OCI-LY7 (cell line): ENCODE measurements at regions not wholly inside any gene's neighbourhood (a gene's known extent, or its start where the extent isn't known, plus 50 kb on each side); places are given as distances from the start of the nearest gene placed in this dataset.

Experiments
- BruUV-seq: library from RNA; stranded (reverse); fragments of 400-500 nt; replicated peaks from 2 replicates; lab custom pipeline; 2021; lab: Mats Ljungman, UMichigan
- CTCF ChIA-PET: fragments of 300-600 bp; sonication (Branson Sonifier 250); formaldehyde crosslinking; loops from one replicate; lab custom pipeline; 2022; ENCODE audit warnings: antibody characterized with exemption; ENCODE audit not compliant: unreplicated experiment; lab: Charles Lee
- POLR2A ChIA-PET: fragments of 300-600 bp; sonication (Branson Sonifier 250); formaldehyde crosslinking; loops from one replicate; lab custom pipeline; 2022; ENCODE audit warnings: antibody characterized with exemption; lab: Charles Lee
- DNase-seq: peaks from one replicate; pipeline ENCODE4 v3.0.0-alpha.2; 2015; ENCODE audit warnings: low spot score
- H2AFZ ChIP-seq: fragments of 200-600 bp; sonication (generic), shearing (Covaris generic); 2 replicates; pipeline ENCODE4 v1.6.1; 2014; ENCODE audit warnings: mild to moderate bottlenecking, antibody characterized with exemption, low read length, moderate library complexity
- H3K27ac ChIP-seq: fragments of 200-600 bp; sonication (generic); 2 replicates; pipeline ENCODE4 v1.5.1; 2014; ENCODE audit warnings: mixed run types, low read depth, mild to moderate bottlenecking, moderate library complexity, low read length, inconsistent platforms; ENCODE audit not compliant: poor library complexity, severe bottlenecking
- H3K36me3 ChIP-seq: fragments of 200-600 bp; sonication (generic); 2 replicates; pipeline ENCODE4 v1.6.1; 2014; ENCODE audit warnings: mild to moderate bottlenecking, antibody characterized with exemption, low read length, moderate library complexity, mixed read lengths; ENCODE audit not compliant: insufficient read depth
- H3K4me1 ChIP-seq: fragments of 200-600 bp; sonication (generic); 2 replicates; pipeline ENCODE4 v1.5.1; 2014; ENCODE audit warnings: mild to moderate bottlenecking, low read length; ENCODE audit not compliant: insufficient read depth, poor library complexity, severe bottlenecking
- H3K4me2 ChIP-seq: fragments of 200-600 bp; sonication (generic); 2 replicates; pipeline ENCODE4 v1.6.1; 2014; ENCODE audit warnings: mild to moderate bottlenecking, low read length
- H3K4me3 ChIP-seq: fragments of 200-600 bp; sonication (generic); 2 replicates; pipeline ENCODE4 v1.5.1; 2014; ENCODE audit warnings: mild to moderate bottlenecking, low read depth, low read length; ENCODE audit not compliant: poor library complexity, severe bottlenecking
- H3K79me2 ChIP-seq: fragments of 200-600 bp; sonication (generic); 2 replicates; pipeline ENCODE4 v1.6.1; 2016; ENCODE audit warnings: low read depth, mild to moderate bottlenecking, low read length, moderate library complexity, mixed read lengths; ENCODE audit not compliant: insufficient read depth
- H3K9me2 ChIP-seq: fragments of 200-600 bp; sonication (generic); 2 replicates; pipeline ENCODE4 v1.6.1; 2016; ENCODE audit warnings: mild to moderate bottlenecking, low read length, mixed read lengths; ENCODE audit not compliant: insufficient read depth
- H3K9me3 ChIP-seq: fragments of 200-600 bp; sonication (generic); 2 replicates; pipeline ENCODE4 v1.6.1; 2014; ENCODE audit warnings: mild to moderate bottlenecking, mixed run types, low read length, mixed read lengths
- H4K20me1 ChIP-seq: fragments of 200-600 bp; sonication (generic); 2 replicates; pipeline ENCODE4 v1.6.1; 2014; ENCODE audit warnings: mild to moderate bottlenecking, antibody characterized with exemption, low read length, moderate library complexity, mixed read lengths; ENCODE audit not compliant: insufficient read depth
- CTCF ChIP-seq: fragments of 200-600 bp; sonication (generic); conservative IDR thresholded peaks from 2 replicates; pipeline ENCODE4 v1.5.1; 2014; ENCODE audit warnings: mild to moderate bottlenecking, antibody characterized with exemption, low read length, moderate library complexity, mixed read lengths
- EZH2phosphoT487 ChIP-seq: fragments of 200-600 bp; sonication (generic); IDR thresholded peaks from 2 replicates; pipeline ENCODE4 v1.6.1; 2018; ENCODE audit warnings: low read depth, borderline replicate concordance, mild to moderate bottlenecking, mixed run types, antibody characterized with exemption, low read length, moderate library complexity, mixed read lengths
- intact Hi-C: fragments of 100-400 bp; cut with micrococcal nuclease; formaldehyde crosslinking; loops from one replicate; pipeline ENCODE4 v1.10.0; 2022; ENCODE audit not compliant: unreplicated experiment

- Histone ChIP-seq H3K36me3 (no peaks in the 10 kb centered on the region), H3K4me1 (no peaks in the 10 kb centered on the region), H2AFZ (no peak overlapping the region), H3K9me3 (no peaks in the 10 kb centered on the region), H3K9me2 (no peaks in the 10 kb centered on the region), H3K27ac (no peak overlapping the region), H3K4me2 (no peak overlapping the region), H3K79me2 (no peaks in the 10 kb centered on the region), H3K4me3 (no peak overlapping the region), H4K20me1 (no peaks in the 10 kb centered on the region)
- intact Hi-C loops: no loop called here
- no TSS peak for BruUV-seq
- DNase-seq: no peak
- TF ChIP-seq CTCF: no peak
- no peak for TF ChIP-seq EZH2phosphoT487
- ChIA-PET POLR2A (no interaction called here), CTCF (no interaction called here)
Observed at GRCh38 chr6:113293423-113293740, 563.8 kb upstream of the MARCKS start.

GRCh38 chr6:113299531-113299930 is 557.6 kb upstream of the MARCKS start:
- Histone ChIP-seq H3K4me3 (no peak overlapping the region), H3K36me3 (no peaks in the 10 kb centered on the region), H3K4me1 (no peaks in the 10 kb centered on the region), H3K4me2 (no peak overlapping the region), H3K79me2 (no peaks in the 10 kb centered on the region), H2AFZ (no peak overlapping the region), H3K9me3 (no peaks in the 10 kb centered on the region), H3K27ac (no peak overlapping the region), H4K20me1 (no peaks in the 10 kb centered on the region), H3K9me2 (no peaks in the 10 kb centered on the region)
- POLR2A ChIA-PET: interaction anchor here (0.6 kb wide), 1 partner anchor 234 kb away, joined by 3 read pairs; no protein-coding TSS in a partner anchor
- CTCF ChIA-PET: no interaction called here
- no peak for TF ChIP-seq CTCF
- no peak for TF ChIP-seq EZH2phosphoT487
- intact Hi-C loops: no loop called here
- DNase-seq: no peak
- no TSS peak for BruUV-seq

DNA sequence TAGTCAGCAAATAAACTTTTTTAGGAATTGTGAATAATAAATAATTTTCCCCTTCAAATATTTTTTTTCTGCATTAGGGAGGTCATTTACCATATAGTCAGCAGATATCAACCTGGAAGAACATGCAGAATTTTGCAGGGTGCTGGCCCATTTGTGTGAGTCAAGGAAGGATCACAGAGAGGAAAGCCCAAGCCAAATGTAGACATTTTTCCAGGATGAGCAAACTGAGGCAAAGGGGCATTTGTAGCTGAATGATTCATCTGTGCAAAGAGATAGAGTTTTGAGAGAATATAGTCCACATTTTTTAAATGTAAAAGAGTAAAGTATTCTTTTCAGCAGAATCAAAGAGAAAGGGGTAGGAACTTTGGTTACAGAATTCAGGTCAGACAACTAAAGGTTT is 555.5 kb upstream of the MARCKS start:
- no peaks in the 10 kb centered on the region for H3K79me2 ChIP-seq
- H3K27ac ChIP-seq: no peak overlapping the region
- DNase-seq: no peak
- TF ChIP-seq CTCF (no peak), EZH2phosphoT487 (no peak)
- H3K9me3 ChIP-seq: no peaks in the 10 kb centered on the region
- H3K4me2 ChIP-seq: no peak overlapping the region
- H3K36me3 ChIP-seq: no peaks in the 10 kb centered on the region
- intact Hi-C loops: loop anchor here (10.0 kb wide), 1 partner anchor 517 kb away; no protein-coding TSS in a partner anchor
- CTCF ChIA-PET: no interaction called here
- H3K9me2 ChIP-seq: no peaks in the 10 kb centered on the region
- no TSS peak for BruUV-seq
- no peak overlapping the region for H2AFZ ChIP-seq
- no peaks in the 10 kb centered on the region for H4K20me1 ChIP-seq
- no peaks in the 10 kb centered on the region for H3K4me1 ChIP-seq
- H3K4me3 ChIP-seq: no peak overlapping the region
- POLR2A ChIA-PET: no interaction called here
